HG03103 (cell line): ENCODE measurements at regions not wholly inside any gene's neighbourhood (a gene's known extent, or its start where the extent isn't known, plus 50 kb on each side); places are given as distances from the start of the nearest gene placed in this dataset.
"Not testable (repeated sequence)": the region's sequence is repeated elsewhere in the genome, so short reads cannot be mapped to it uniquely, and the experiment has no call there.

Experiments used
- ATAC-seq: cut with Tn5 transposase; IDR thresholded peaks from one replicate; pipeline ENCODE4 v1.9.1; 2021; ENCODE audit warnings: low read depth; ENCODE audit not compliant: unreplicated experiment

- ATAC-seq, result no peak
These were observed 293.2 kb downstream of the ANXA1 start for GRCh38 chr9:73444821-73445220.

DNA sequence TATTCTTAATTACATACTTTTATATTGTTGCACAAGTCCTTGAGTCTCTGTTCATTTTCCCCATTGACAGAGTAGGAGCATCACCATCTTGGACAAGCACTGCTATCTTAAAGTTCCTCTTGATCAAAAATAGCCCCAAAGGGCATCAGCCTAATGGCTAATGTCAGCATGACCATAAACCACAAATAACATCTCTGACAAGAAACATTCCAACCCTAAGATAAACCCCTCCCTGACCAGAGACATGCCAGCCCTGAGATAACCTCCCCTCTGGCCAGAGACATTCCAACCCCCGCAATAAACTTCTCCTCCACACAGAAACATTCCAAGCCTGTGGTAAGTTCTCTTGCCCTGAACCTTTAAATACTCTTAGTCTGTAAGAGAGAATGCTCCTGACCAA, 293.7 kb downstream of the ANXA1 start:
- not testable (repeated sequence) for ATAC-seq

GRCh38 chr9:73446306-73446705, 294.6 kb downstream of the ANXA1 start:
- no peak for ATAC-seq

GRCh38 chr9:73451003-73451402, 299.3 kb downstream of the ANXA1 start:
- no peak for ATAC-seq

- no peak for ATAC-seq
These were observed 308.2 kb downstream of the ANXA1 start for GRCh38 chr9:73459817-73460216.

- ATAC-seq, result no peak
These were observed 317.1 kb downstream of the ANXA1 start for GRCh38 chr9:73468716-73469115.

- ATAC-seq, result no peak
These were observed 319.1 kb downstream of the ANXA1 start for GRCh38 chr9:73470766-73471165.

- no peak for ATAC-seq
These were observed 322.4 kb downstream of the ANXA1 start for GRCh38 chr9:73474002-73474600.

GRCh38 chr9:73474625-73475024, 323.0 kb downstream of the ANXA1 start:
- no peak for ATAC-seq

GRCh38 chr9:73494894-73495293, 343.2 kb downstream of the ANXA1 start:
- no peak for ATAC-seq

DNA sequence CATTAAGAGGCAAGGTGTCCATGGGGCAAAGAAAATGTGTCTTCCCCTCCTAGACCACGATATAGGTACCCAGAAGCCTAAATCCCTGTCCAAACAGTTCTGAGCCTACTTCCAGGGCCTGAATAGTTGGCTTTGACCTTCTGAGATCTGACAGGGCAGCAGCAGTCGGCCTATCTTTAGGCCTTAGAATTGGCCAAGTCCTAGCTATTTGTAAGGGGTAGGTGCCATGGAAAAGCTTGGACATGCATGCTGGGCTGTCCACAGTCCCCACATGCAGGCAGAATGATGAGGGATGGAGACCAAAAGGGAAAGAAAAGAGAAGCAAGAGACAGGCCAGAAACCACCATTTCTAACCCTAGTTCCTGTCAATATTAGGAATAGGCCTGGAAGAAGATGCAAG, 346.1 kb downstream of the ANXA1 start:
- no peak for ATAC-seq

GRCh38 chr9:73515216-73515615, 363.6 kb downstream of the ANXA1 start:
- ATAC-seq, result no peak

- no peak for ATAC-seq
These were observed 371.7 kb downstream of the ANXA1 start for GRCh38 chr9:73523391-73523790.

DNA sequence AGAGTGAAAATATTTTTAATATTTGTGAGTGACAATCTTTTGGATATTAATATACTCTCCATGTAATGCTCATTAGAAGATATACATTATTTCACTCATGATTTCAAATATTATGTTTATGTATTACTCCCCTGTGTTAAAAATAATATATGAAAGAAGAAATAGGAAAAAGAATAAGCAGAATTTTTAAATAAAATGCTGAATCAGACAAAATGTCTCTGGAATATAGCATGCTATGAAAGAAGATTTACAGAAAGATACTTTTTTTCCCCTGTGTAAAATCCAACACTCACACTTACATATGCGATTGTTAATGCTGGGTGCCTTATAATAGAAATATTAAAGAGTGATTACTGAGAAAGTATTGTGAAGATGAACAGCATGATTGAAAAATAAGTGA, 373.7 kb downstream of the ANXA1 start:
- ATAC-seq, result no peak

DNA sequence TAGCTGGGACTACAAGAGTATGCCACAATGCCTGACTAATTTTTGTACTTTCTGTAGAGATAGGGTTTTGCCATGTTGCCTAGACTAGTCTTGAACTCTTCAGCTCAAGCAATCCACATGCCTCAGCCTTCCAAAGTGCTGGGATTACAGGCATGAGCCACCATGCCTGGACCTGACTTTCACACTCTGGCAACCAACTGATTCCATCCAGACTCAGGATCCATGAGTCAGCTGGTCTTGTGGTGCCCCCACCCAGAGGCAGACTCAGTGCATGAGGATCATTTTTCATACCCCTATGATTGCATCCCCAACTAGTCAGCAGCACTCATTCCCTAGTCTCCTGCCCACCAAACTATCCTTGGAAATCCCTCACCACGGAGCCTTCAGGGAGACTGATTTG, 375.9 kb downstream of the ANXA1 start:
- no peak for ATAC-seq

DNA sequence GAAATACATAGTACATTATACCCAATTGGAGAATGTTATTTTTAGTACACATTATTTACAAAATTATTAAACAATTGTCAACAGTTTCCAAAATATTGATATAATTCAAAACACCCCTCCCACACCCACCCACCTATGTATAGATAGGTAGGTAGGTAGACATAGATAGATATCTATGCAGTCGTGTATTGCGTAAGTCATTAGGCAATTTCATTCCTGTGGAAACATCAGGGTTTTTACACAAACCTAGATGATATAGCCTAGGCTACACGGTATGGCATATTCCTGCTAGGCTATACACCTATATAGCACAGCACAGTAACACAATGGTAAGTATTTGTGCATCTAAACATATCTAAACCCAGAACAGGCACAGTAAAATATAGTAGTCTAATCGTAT, 377.3 kb downstream of the ANXA1 start:
- no peak for ATAC-seq

GRCh38 chr9:73529666-73530065, 378.0 kb downstream of the ANXA1 start:
- ATAC-seq, result no peak

GRCh38 chr9:73531051-73531532, 379.4 kb downstream of the ANXA1 start:
- ATAC-seq, result no peak

- peak; percentile 45 for ATAC-seq
These were observed 380.0 kb downstream of the ANXA1 start for GRCh38 chr9:73531658-73532057.

DNA sequence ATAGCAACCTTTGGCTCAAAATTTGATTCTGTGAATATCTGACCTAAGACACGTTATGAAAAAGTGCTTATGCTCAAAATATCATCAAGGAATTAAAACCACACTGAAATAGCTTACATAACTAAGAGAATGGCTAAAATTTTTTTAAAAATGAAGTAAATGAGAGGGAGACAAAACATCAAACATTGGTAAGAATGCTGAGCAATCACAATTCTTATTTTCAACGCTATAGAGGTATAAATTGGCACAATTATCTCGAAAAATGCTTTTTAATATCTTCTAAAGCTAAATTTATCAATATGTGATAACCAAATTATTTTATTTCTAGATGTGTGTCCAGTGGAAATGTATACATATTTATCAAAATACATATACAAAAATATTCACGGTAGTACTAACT, 381.3 kb downstream of the ANXA1 start:
- ATAC-seq, result no peak

DNA sequence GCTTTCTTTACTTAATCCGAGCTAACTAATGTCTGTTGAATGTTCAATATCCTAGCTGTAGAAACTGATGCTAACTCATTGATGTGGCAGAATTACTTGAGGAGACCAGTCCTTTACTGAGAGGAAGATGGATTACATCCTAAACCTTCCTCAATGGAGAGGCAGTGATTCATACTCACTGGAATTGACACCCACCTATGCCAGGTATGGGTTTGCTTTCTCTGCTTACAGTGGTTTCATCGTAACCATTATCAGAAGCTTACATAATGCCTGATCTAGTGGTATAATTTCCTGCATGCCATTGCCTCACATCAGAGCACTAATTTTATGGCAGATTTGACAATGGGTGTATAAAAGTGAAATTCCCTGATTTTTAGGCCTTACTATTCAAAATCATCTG, 384.7 kb downstream of the ANXA1 start:
- ATAC-seq, result no peak

DNA sequence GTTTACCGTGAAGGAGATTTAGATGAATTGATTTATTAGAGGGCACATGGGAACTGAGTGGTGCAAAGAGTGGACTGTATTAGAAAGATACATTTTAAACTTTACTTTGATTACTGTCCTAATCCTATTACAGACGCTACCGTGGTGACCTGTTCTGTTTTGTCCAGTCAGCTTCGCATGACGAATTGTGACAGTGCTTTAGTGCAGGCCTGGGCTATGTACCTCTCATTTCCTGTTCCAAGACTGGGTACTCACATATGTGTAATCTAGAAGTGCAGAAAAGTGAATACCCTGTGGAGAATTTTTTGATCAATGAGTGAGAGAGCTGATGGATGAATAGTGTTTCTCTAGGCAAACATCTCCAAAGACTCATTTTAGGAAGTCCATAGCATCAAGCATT, 385.9 kb downstream of the ANXA1 start:
- ATAC-seq, result no peak

DNA sequence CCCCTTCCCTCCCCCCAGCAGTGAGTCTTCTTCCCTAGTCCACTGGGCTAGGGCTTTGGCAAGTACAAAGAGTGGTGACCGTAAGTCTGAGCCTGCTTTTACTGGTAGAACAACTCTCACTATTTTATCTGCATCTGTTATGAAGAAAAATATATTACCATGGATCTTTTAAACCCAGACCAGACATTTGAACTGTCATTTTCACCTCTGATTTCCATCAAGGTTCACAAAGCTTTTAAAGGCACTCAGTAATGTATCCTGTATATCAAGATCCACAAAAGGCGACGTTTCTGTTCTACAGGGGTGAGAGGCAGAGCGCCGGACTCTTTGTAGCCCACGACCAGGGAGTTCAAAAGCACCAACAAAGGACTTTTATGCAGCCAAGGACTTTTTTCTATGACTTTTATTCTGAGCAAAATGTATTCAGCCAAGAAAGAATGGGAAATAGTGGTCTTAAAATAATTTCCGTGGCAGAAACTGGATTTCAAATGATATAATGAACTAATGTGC, 388.3 kb downstream of the ANXA1 start:
- no peak for ATAC-seq
